ENCODE measurements at regions not wholly inside any gene's neighbourhood (a gene's known extent, or its start where the extent isn't known, plus 50 kb on each side); places are given as distances from the start of the nearest gene placed in this dataset.

DNA sequence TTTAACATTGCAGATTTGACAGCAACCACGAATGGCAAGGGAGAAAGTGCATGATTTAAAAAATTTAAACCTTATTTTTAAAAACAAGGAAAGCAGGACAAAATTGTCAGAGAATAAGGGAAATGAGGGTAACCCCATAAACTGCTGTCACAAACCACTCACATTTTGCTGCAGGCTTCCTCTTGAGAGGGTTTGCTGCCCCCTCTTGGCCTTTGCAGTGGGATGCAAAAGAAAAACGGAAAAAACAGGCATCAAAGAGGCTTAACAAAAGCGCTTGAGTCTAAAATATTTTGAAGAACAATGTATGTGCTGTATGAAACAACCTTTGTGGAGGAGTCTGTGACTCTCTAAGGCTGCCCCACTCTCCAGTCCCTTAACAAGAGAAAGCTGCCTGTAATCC lies 91.6 kb downstream of the TMX3 start:
- peak; percentile 5 for DNase-seq

DNA sequence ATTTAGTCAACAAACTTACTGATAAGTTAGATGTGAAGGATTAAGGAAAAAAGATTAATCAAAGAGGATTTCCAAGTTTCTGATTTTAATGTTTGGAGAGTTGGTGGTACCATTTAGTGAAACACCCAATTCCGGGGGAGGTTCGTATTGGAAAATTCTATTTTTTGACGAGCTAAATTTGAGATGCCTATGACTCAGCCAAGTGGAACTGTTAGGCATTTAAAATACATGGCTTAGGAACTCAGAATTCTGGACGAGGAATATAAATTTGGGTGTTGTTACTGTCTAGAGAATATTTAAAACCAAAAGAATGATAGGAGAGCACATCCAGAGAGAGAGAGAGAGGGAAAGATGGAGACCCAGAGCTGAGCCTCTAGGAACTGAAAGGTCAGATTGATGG lies 103.6 kb downstream of the TMX3 start:
- DNase-seq, result no peak

DNA sequence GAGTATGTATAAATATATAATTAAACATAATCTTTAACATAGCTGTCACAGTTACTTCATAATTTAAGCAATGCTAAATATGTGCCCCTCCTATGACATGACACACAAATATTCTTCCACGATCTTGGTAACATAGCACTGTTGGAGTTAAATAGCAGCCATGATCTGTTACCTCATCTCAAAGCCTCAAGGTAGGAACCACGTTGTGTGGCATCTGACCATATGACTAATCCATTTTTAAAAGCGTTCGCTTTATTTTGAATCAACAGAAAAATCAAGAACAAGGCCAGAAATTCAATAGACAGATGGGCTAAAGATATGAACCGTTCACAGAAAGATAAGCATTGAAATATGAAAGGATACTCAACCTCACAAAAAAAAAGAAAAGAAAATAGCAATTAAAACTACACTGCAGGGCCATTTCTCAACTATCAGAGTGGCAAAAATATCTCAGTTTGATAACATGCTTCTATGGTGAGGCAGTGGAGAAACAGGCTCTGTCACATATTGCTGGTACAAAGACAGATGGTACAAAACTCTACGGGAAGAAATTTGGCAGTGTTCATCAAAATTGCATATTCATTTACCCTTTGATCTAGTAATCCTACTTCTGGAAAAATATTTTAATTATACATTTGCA lies 105.9 kb downstream of the TMX3 start:
- no peak for DNase-seq

DNA sequence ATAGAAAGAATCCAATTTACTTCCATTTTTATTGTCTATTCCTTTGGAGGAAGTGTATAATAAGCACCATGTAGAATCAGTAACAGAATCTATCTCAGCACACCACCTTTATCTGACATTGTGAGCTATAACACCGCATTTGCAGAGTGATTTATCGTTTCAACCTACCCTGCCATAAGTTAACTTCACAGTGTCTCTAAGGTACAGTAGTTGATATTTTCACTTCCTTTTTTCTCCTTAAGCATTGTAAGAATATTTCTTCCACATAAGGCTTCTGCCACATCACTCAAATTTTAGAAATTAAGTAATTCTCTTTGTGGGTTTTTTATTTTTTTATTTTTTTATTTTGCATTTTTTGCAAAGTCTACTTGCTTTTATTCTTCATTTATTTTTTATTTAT lies 107.1 kb downstream of the TMX3 start:
- DNase-seq, result no peak

DNA sequence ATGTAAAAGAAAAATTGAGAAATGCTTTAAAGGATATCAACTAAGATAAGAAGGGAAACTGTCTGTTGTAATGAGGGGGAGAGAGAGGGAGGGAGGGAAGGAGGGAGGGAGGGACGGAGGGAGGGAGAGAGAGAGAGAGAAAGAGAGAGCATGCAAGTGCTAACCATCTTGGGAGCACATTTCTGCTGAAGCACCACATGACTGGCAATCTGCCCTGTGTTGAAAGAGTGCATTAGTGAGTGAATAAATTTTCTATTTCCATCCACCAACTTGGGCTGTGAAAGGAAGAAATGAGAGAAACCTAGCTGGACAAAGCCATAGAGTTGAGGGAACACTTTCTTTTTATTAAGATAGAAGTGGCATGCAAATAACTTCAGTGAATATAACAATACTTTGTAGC lies 110.7 kb downstream of the TMX3 start:
- DNase-seq, result no peak

DNA sequence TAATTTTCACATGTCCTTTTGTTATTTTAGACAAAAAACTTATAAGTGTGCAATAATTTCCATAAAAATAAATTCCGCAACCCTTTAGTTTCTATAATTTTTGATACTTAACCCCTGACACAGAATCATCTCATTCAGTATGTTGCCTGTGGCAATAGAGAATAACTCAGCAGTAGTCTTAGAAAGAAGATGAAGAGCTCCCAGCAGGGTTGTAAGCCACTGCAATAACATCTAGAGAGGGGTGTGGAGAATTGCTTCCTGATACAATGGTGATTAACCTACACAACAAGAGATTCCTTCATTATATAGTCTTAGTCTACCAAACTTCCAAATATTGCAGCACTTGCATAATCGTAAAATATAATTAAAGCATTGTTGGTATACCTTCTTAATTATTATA lies 118.9 kb downstream of the TMX3 start:
- no peak for DNase-seq

DNA sequence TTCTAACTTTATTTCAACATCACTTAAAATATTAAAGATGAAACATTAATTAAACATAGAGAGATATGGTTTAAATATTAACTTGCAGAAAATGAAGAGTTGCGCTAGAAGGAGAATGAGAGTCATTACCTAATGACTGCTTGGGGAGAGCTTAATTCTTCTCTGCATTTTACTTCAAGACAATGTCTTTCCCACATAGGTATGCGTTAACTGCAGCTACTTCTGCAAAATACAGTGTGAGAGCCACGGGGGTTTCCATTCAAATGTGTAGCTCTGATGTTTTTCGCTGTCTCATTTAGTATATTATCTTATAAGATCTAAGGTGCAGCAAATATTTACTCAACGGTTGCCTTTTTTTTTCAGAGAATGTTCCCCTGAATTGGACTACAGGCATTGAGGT lies 126.7 kb downstream of the TMX3 start:
- DNase-seq, result no peak

DNA sequence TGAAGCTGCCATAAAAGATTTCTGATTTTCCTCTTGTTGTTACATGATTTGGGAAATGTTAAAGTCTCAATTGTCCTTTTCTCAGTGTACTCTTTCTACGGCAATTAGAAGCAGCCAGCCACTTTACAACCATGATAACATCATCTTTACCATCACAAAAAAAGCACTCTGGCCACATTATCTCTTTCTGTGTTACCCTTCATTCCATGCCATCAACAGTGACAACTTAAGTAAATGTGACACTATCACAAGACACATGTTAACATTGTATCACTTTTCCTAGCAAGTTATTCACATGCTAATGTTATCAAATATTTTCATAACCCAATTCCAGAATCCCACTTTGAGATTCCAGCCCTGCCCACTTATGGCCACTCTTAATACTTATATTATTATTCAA lies 131.2 kb downstream of the TMX3 start:
- DNase-seq, result no peak

DNA sequence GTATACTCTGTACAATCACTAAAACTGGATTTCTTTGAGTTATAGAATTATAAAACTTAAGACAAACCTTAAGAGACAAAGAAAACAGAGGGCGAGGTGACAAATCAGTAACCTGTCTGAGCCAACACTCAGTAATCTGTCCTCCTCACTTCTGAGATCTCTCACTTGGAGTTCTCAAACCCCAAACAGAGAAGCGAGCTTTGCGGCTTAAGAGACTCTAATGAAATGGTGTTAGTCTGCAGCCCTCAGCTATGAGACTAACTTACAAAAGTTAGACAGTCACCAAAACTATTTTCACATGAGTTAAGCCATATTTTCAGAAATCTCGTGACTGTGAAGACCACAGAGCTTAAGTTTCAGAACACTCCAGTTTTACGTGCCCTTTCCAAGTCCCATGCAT lies 140.6 kb downstream of the TMX3 start:
- DNase-seq, result no peak

DNA sequence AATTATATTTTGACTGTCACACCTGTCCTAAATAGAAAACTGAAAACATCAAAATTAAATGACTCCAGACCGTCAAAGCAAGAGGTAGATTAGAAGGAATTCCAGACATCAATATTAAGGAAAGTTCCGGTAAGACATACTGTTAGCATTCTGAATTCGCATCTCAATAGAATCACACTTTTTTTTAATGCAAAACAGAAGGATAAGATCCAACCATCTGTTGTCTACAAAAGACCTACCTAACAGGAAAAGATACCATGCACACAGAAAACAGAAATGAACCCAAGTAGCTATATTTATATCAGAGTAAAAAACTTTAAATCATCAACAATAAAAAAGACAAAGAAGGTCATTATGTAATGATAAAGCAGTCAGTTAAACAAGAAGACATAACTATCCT lies 145.0 kb downstream of the TMX3 start:
- DNase-seq, result no peak

DNA sequence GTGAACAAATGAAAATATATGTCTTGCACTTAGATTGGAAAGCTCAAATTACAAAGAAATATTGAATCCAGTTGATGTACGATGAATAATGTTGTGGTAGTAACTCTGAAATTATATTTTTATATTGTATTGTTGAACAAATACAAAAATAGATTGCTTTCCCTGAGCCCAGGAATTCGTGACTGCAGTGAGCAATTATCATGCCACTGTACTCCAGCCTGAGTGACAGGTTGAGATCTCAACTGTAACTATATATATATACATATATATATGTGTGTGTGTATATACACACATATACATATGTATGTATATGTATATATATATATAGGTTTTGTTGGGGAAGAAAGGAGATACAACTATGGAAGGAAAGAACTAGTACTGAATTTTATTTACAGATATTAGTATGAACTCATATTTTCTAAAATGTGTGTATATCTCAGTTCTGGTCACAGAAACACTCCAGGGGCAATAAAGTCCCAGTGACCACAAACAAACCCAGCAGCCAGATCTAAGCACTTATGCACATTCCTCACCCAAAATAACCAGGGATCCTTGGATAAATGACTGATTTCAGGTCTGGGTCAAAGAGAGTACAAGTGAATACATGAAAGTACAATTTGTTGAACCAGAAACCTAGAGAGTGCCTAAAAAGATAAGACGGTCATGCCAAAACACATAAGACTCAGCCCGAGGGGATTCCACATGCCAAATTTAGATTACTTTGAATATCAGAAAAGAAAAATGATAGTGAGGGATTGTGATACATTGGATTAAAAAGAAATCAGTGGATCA lies 146.3 kb downstream of the TMX3 start:
- DNase-seq, result no peak

DNA sequence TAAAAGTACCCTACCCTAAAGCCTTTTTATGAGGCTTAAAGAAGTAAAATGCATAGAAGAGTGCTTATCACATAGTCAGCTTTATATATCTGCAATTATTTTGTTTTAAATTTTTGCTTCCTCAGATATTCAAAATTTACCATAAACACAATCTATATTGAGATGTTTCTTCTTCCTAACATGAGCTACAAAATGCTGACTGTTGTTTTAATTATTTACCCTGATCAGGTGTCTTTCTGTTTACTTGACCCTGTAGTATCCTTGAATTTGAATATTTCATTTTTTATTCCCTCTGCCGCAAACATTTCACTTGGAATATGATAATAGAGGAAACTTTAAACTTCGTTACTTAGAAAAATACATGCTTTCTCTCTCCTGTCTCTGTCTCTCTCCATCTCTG lies 147.9 kb downstream of the TMX3 start:
- no peak for DNase-seq

DNA sequence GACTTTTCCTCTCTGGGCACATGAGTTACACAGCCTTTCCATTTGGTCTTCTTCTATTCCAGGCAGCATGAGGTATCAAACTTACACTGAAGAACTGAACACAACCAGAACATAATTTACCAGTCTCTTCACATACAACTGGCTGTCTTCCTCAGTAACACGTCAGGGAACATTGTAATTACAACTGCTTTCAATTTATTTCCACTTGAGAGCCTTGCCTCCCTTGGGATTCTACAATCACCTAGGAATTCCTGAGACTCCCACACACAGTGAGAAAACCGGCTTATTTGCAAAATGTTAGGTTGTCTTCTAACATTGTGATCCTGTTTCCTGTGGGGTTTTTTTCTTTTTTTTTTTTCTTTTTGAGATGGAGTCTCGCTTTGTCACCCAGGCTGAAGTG lies 149.9 kb downstream of the TMX3 start:
- DNase-seq, result no peak

DNA sequence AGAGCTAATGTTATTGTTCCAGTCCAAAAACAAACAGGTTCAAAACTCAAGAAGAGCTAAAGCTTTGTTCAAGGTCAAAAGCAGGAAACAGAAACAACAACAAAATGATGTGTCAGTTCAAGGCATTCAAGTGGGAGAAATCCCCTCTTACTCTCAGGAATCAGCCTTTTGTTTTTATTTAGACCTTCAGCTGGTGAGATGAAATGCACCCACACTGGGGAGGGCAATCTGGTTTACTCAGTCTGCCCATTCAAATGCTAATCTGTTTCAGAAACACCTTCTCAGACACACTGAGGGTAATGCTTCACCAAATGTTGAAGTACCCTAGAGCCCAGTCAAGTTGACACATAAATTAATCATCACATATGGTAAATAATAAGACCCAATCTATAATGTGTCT lies 150.6 kb downstream of the TMX3 start:
- no peak for DNase-seq

DNA sequence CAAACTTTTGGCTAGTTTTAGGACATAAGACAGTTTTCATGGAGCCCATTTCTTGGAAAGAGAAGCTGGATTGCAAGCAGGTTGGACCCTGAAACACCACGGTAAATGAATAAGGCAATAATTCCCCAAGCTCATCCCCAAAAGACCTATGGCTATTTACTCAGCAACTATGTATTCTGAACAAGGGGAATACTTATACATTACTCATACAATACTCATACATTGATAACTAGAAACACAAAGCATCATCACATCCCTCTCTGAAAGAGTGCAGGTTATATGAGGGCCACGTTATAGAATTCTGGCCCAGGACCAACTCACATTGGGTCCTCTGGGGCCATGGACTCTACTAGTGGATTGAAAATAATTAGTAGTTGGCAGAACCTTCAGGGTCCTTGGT lies 154.8 kb downstream of the TMX3 start:
- DNase-seq, result no peak

DNA sequence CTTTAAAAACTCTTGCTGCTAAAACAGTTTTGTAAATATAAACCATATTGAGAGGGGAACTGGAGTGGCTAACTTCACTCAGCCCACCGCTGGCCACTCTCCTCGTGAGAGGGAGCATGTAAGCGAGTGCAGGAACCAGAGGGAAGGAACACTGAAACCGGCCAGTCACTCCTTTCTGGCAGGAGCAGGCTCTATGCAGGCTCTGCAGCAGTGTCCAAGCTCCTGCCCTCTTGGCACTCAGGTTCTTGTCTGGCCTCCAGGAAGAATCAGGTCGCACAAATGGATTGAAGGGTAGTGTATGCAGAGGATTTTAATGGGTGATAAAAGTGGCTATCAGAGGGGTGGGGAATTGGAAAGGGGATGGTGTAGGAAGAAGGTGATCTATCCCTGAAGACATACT lies 157.7 kb downstream of the TMX3 start:
- DNase-seq, result no peak

DNA sequence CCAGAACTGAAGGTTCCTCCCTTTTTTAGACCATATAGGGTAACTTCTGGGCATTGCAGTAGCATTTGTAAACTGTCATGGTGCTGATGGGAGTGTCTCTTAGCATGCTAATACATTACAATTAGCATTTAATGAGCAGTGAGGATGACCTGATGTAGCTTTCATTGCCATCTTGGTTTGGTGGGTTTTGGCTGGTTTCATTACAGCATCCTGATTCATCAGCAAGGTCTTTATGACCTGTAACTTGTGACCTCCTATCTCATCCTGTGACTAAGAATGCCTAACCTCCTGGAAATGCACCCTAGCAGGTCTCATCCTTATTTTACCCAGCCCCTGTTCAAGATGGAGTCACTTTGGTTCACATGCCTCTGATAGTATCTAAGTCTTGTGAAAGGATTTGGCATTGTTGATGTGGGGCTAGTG lies 159.0 kb downstream of the TMX3 start:
- no peak for DNase-seq

DNA sequence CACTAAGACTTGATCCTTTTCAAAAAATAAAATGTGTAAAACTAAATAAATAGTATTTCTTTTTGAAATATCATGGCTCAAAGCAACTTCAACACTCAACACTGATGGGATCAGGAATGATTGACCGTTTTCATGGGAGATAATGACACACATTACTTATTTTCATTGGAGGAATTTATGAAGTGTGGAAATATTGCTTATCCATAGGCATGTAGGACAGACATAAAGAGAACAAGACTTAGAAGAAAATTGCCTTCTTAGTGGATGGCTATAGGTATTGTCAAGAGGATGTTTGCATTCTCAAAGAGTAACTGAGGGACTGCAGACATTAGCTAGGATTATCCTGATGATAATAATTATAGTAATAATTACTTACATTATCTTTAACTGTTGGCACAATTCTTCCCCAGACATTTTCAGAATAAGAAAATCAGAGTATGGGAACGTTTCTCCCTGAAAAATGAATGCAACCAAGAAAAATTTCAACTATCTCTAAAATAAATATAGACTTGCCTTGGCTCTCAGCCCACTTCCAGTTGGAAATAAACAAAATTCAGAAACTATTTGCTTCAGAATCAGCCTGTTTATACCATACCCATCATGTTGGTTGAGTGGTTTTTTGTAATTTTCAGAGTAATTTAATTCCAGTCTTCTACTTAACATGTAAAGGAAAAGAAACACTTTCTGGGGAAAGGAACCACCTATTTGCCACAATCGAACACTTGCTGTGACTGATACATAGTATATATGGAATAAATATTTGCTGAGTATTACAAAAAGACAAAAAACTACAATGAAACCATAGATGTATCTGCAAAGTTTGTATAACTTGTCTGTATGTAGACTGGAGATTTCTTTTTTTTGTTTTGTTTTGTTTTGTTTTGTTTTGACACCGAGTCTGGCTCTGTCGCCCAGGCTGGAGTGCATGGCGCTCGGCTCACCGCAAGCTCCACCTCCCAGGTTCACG lies 165.7 kb downstream of the TMX3 start:
- no peak for DNase-seq

DNA sequence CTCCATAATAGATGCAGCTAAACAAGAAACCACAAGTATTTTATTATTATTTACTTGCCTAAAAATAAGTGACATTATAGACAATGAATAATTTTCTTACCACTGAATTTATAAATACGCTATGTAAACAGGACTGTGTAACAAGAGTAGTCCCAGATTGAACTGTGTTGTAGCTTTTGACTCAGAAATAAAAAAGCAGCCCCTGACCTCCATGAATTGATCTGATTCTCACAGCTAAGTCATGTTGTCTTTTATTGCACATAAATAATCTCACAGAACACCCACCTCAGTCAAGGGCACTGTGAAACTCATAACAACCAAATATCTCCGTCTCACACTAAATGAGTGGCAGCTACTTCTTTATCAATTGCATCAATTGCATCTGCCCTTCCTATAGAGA lies 171.6 kb downstream of the TMX3 start:
- DNase-seq, result no peak

DNA sequence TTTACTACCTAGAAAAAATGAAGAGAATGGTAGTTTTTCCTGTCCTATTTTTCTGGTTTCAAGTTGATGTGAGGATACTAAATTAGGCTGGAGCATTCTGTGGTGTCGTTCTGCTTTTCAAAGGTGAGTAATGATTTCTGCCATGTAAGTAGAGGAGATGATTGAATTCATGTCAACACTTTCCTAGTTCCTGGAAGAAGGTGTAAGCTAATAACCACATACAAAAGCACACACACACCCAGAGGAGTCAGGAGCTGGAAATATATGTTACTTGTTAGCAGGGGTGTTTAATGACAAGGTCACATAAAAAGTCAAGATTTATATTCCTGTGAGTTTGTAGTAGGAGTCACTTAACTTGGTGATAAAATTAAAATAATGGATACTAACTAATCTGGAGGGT lies 172.1 kb downstream of the TMX3 start:
- no peak for DNase-seq

DNA sequence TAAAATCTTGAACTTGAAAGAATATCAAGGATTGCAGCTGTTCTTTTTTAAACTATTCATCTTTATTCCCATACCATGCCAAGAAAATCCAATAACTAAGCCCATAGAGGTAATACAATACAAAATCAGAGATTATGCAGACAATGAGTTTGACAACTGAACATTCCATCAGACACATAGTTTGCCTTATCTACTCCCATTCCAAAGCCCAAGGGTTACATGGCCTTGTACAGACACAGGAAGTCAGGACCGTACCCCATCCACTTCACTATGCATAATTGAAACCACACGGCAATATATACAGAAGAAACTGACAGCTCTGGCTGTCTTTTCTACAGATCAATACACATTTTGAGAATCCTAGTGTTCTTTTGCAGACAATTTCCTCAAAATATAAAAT lies 181.3 kb downstream of the TMX3 start:
- DNase-seq, result no peak

DNA sequence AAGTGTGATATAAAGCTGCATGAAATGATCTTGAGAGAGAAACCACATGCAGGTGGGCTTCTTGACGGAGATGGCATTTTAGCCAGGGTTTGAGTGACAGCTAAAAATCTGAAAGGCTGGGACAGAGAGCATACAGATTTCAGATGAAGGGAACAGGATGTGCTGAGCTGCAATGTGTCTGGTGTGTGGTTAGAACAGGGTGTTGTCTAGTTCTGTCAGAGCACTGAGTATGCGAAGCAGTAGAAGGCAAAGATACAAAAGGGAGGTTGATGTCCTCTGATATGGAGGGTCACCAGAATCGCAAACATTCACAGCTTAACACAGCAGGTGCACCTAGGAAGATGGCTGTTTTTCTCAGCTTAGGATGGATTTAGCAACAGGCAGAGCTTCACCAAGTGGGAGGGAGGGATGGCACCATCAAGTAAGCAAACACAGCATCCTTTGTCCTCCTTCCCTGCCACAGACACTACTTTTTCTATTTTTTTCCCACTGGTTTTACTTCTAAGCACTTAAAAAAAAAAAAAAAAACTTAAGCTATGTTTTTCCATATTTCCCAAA lies 182.5 kb downstream of the TMX3 start:
- DNase-seq, result no peak

DNA sequence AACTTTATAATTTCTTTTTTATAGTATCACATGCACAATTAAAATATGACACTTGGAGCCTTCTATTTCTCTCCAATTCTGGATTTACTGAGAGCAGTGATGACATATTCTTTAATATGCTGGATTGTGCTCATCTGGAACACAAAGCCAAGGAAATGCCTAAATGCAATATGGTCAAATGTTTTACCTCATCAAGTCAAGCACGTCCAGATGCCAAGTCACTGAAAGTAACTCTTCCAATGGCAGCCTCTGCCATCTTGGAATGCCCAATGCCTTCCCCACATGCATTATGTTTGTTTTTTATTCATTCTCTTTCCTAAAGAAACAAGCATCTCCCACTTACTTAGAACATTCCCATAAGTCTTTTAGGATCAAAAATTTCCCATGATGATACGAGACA lies 189.8 kb downstream of the TMX3 start:
- DNase-seq, result no peak

Data from stimulated activated CD4-positive, alpha-beta T cell treated with anti-CD3 and anti-CD28 coated beads, Interleukin-1b, Interleukin-23, amount 100 ng/mL, for 48 hours (primary cell).